SU-DHL-6 (cell line): ENCODE measurements at regions not wholly inside any gene's neighbourhood (a gene's known extent, or its start where the extent isn't known, plus 50 kb on each side); places are given as distances from the start of the nearest gene placed in this dataset.

Source experiments
- CTCF ChIP-seq: fragments of 200-600 bp; sonication (generic); IDR thresholded peaks from one replicate; pipeline ENCODE4 v1.5.1; 2017; ENCODE audit warnings: antibody characterized with exemption, mild to moderate bottlenecking, low read length, moderate library complexity; ENCODE audit not compliant: insufficient read depth, poor library complexity, severe bottlenecking
- EZH2phosphoT487 ChIP-seq: fragments of 200-600 bp; sonication (generic), shearing (Covaris generic); conservative IDR thresholded peaks from 2 replicates; pipeline ENCODE4 v1.6.1; 2018; ENCODE audit warnings: mild to moderate bottlenecking, antibody characterized with exemption, low read length, moderate library complexity, mixed read lengths

- TF ChIP-seq CTCF (no peak), EZH2phosphoT487 (no peak)
These were observed 189.4 kb upstream of the ARID1B start for GRCh38 chr6:156587751-156588301.
